HepG2 (cell line): ENCODE measurements at regions not wholly inside any gene's neighbourhood (a gene's known extent, or its start where the extent isn't known, plus 50 kb on each side); places are given as distances from the start of the nearest gene placed in this dataset.

Source experiments
- AGO2 ChIP-seq: fragments of 200-400 bp; formaldehyde crosslinking; optimal IDR thresholded peaks from 2 replicates; pipeline ENCODE3; 2017; ENCODE audit warnings: mild to moderate bottlenecking, low read depth, low read length, moderate library complexity
- ARID3A ChIP-seq: IDR thresholded peaks from 2 replicates; pipeline ENCODE4 v1.6.1; 2012; ENCODE audit warnings: low read depth, low read length, improper control_type of control experiment
- BRCA1 ChIP-seq: sonication (generic); formaldehyde crosslinking; IDR thresholded peaks from 2 replicates; pipeline ENCODE4 v1.4.0; 2020; ENCODE audit warnings: missing genetic modification reagents
- CTCF ChIP-seq: sonication (generic); formaldehyde crosslinking; IDR thresholded peaks from 2 replicates; pipeline ENCODE4 v1.5.0; 2020; ENCODE audit warnings: mild to moderate bottlenecking, missing genetic modification reagents, moderate library complexity
- NR3C1 ChIP-seq: sonication (generic); formaldehyde crosslinking; IDR thresholded peaks from 2 replicates; pipeline ENCODE4 v1.4.0; 2020; ENCODE audit warnings: missing genetic modification reagents
- POLR2AphosphoS5 ChIP-seq: IDR thresholded peaks from 2 replicates; pipeline ENCODE4 v1.6.1; 2012; ENCODE audit warnings: low read depth, low read length
- PRPF4 ChIP-seq: fragments of 200-400 bp; formaldehyde crosslinking; IDR thresholded peaks from 2 replicates; pipeline ENCODE4 v1.6.1; 2016; ENCODE audit warnings: low read length, low read depth; ENCODE audit not compliant: poor library complexity, severe bottlenecking
- TAF1 ChIP-seq: sonication (generic); formaldehyde crosslinking; IDR thresholded peaks from 2 replicates; pipeline ENCODE4 v1.4.0; 2020; ENCODE audit warnings: missing genetic modification reagents
- USF2 ChIP-seq, 2 experiments: sonication (generic) in 1 of 2; formaldehyde crosslinking in 1 of 2; IDR thresholded peaks; 2 replicates each; pipeline versions ENCODE4 v1.5.1 to v1.6.1; 2011 to 2020; ENCODE audit warnings: borderline replicate concordance in 1 of 2, low read depth in 1 of 2, low read length in 1 of 2, mild to moderate bottlenecking in 1 of 2, missing genetic modification reagents in 1 of 2, moderate library complexity in 1 of 2
- ZNF639 ChIP-seq: conservative IDR thresholded peaks from 2 replicates; pipeline ENCODE4 v1.6.1; 2018; ENCODE audit warnings: missing genetic modification reagents
- ZNF775 ChIP-seq: sonication (generic); formaldehyde crosslinking; IDR thresholded peaks from 2 replicates; pipeline ENCODE4 v1.4.0; 2020; ENCODE audit warnings: missing genetic modification reagents, mild to moderate bottlenecking, moderate library complexity, borderline replicate concordance
- TF ChIP-seq, protein P1 (sequence below): IDR thresholded peaks from 2 replicates; pipeline ENCODE4 v1.6.1; 2012; ENCODE audit warnings: low read length, improper control_type of control experiment
- TF ChIP-seq, protein P2 (sequence below): IDR thresholded peaks from 2 replicates; pipeline ENCODE4 v1.6.1; 2016; ENCODE audit warnings: missing compliant biosample characterization, missing genetic modification reagents, borderline replicate concordance
- TF ChIP-seq, protein P3 (sequence below): sonication (generic); formaldehyde crosslinking; IDR thresholded peaks from 2 replicates; pipeline ENCODE4 v1.4.0; 2020; ENCODE audit warnings: missing genetic modification reagents

DNA sequence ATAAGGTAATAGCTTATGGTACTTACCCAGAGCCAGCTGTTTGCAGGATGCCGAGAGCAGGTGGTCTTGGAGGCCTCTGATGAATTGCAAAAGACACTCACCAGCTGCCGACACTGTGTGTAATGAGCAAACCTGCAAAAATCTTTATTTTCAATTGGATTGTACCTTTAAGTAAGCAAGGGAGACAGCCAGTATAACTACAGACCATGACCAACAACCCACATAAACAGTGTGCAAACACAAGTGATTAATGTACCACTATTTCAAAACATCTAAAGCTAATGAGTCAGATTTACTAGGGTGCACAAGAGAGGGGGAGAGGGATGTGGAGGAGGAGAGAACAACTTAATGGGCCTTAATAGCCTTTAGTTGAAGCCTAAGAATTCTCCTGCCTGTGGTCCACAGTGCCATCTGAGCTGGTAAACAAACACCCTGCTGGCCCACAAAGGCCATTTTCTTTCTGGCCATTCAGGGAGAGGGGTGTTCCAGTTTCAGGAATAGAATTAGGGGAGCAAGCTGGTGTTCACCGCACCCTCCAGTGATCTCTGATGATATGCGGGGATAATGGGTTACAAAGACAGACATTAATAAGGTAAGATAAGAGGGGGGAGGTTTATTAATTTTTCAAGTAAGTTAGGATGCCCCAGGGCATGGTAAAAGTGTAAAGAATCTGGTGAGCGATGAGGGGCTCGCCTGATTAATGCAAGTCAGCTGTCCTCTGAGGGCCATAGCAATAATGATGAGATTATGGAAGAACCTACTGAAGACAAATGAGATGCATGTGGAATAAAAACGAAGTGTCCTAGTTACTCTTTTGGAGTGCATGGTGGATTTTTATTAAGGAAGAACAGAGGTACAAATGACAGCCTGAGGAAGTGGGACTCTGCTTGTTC lies 196.4 kb downstream of the HRH4 start:
- no peak for TF ChIP-seq ZNF775 (CRISPR knock-in tag)
- no peak for TF ChIP-seq ZNF639 (CRISPR knock-in tag)
- no peak for TF ChIP-seq CTCF (CRISPR knock-in tag)
- TF ChIP-seq, protein P1, sequence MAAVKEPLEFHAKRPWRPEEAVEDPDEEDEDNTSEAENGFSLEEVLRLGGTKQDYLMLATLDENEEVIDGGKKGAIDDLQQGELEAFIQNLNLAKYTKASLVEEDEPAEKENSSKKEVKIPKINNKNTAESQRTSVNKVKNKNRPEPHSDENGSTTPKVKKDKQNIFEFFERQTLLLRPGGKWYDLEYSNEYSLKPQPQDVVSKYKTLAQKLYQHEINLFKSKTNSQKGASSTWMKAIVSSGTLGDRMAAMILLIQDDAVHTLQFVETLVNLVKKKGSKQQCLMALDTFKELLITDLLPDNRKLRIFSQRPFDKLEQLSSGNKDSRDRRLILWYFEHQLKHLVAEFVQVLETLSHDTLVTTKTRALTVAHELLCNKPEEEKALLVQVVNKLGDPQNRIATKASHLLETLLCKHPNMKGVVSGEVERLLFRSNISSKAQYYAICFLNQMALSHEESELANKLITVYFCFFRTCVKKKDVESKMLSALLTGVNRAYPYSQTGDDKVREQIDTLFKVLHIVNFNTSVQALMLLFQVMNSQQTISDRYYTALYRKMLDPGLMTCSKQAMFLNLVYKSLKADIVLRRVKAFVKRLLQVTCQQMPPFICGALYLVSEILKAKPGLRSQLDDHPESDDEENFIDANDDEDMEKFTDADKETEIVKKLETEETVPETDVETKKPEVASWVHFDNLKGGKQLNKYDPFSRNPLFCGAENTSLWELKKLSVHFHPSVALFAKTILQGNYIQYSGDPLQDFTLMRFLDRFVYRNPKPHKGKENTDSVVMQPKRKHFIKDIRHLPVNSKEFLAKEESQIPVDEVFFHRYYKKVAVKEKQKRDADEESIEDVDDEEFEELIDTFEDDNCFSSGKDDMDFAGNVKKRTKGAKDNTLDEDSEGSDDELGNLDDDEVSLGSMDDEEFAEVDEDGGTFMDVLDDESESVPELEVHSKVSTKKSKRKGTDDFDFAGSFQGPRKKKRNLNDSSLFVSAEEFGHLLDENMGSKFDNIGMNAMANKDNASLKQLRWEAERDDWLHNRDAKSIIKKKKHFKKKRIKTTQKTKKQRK: no peak
- TF ChIP-seq, protein P2, sequence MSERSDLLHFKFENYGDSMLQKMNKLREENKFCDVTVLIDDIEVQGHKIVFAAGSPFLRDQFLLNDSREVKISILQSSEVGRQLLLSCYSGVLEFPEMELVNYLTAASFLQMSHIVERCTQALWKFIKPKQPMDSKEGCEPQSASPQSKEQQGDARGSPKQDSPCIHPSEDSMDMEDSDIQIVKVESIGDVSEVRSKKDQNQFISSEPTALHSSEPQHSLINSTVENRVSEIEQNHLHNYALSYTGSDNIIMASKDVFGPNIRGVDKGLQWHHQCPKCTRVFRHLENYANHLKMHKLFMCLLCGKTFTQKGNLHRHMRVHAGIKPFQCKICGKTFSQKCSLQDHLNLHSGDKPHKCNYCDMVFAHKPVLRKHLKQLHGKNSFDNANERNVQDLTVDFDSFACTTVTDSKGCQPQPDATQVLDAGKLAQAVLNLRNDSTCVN (CRISPR knock-in tag): no peak
- no peak for TF ChIP-seq USF2 (IDR thresholded peaks at IDR 0.05; ENCODE audit: low read depth, low read length)
- TF ChIP-seq USF2 (CRISPR knock-in tag; IDR thresholded peaks at IDR 0.05; ENCODE audit: borderline replicate concordance): no peak
- no peak for TF ChIP-seq ARID3A
- no peak for TF ChIP-seq POLR2AphosphoS5
- TF ChIP-seq BRCA1: no peak
- no peak for TF ChIP-seq TAF1 (CRISPR knock-in tag)
- no peak for TF ChIP-seq AGO2
- TF ChIP-seq PRPF4: no peak
- TF ChIP-seq, protein P3, sequence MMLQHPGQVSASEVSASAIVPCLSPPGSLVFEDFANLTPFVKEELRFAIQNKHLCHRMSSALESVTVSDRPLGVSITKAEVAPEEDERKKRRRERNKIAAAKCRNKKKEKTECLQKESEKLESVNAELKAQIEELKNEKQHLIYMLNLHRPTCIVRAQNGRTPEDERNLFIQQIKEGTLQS (CRISPR knock-in tag): no peak
- TF ChIP-seq NR3C1 (CRISPR knock-in tag): no peak
